ENCODE measurements at regions not wholly inside any gene's neighbourhood (a gene's known extent, or its start where the extent isn't known, plus 50 kb on each side); places are given as distances from the start of the nearest gene placed in this dataset.

DNA sequence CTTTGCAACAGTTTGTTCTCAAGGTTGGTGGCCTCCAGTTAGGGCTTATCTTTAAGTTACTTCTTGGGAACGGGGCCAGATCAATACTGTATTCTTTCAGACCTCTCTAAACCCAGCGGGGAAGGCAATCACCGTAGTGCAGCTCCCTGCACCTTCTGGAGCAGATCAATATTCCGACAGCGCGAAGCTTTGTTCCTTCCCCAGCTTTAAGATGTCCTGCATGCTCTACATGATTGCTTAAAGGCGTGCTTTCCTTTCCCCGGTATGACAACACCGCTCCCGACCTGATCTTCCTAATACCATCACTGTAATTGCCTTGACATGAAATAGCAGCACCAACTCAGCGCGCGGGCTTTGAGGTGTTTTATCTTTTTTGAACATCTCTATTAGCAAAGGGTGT, 755.2 kb downstream of the NR2F2 start:
- TF ChIP-seq XRCC5 (optimal IDR thresholded peaks at IDR 0.05; ENCODE audit: low read length) (no peak), MAX (IDR thresholded peaks at IDR 0.05) (no peak), ZFP37 (CRISPR knock-in tag; IDR thresholded peaks at IDR 0.05; ENCODE audit: borderline replicate concordance) (no peak), SMC3 (IDR thresholded peaks at IDR 0.05; ENCODE audit: low read length) (no peak), HNRNPLL (IDR thresholded peaks at IDR 0.05; ENCODE audit: low read depth, low read length, poor library complexity, severe bottlenecking) (no peak), ZNF704 (CRISPR knock-in tag; IDR thresholded peaks at IDR 0.05; ENCODE audit: borderline replicate concordance) (no peak), HNRNPUL1 (IDR thresholded peaks at IDR 0.05; ENCODE audit: low read depth, low read length) (no peak), ATF3 (CRISPR knock-in tag; IDR thresholded peaks at IDR 0.05) (no peak), TAF1 (CRISPR knock-in tag; IDR thresholded peaks at IDR 0.05) (no peak), YY1 (IDR thresholded peaks at IDR 0.05; ENCODE audit: insufficient read depth, insufficient replicate concordance, low read depth, low read length) (no peak), SP2 (CRISPR knock-in tag; IDR thresholded peaks at IDR 0.05) (no peak)
- TF ChIP-seq, protein P1, sequence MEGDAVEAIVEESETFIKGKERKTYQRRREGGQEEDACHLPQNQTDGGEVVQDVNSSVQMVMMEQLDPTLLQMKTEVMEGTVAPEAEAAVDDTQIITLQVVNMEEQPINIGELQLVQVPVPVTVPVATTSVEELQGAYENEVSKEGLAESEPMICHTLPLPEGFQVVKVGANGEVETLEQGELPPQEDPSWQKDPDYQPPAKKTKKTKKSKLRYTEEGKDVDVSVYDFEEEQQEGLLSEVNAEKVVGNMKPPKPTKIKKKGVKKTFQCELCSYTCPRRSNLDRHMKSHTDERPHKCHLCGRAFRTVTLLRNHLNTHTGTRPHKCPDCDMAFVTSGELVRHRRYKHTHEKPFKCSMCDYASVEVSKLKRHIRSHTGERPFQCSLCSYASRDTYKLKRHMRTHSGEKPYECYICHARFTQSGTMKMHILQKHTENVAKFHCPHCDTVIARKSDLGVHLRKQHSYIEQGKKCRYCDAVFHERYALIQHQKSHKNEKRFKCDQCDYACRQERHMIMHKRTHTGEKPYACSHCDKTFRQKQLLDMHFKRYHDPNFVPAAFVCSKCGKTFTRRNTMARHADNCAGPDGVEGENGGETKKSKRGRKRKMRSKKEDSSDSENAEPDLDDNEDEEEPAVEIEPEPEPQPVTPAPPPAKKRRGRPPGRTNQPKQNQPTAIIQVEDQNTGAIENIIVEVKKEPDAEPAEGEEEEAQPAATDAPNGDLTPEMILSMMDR (CRISPR knock-in tag; IDR thresholded peaks at IDR 0.05): no peak

All from HepG2 (cell line).